Stimulated activated CD4-positive, alpha-beta T cell treated with anti-CD3 and anti-CD28 coated beads, Interleukin-15, amount 100 ng/mL, for 1 hour (primary cell): ENCODE measurements at regions not wholly inside any gene's neighbourhood (a gene's known extent, or its start where the extent isn't known, plus 50 kb on each side); places are given as distances from the start of the nearest gene placed in this dataset.

Experiments used
- DNase-seq, 2 donors: peaks; one replicate each; pipeline ENCODE4 v3.0.0-alpha.2; 2020; ENCODE audit warnings: low read depth in 1 of 2, low spot score in 1 of 2

- DNase-seq, result no peak
Measured at GRCh38 chr10:31754803-31755624, 173.6 kb downstream of the ARHGAP12 start.

GRCh38 chr10:31753681-31754080 is 174.9 kb downstream of the ARHGAP12 start:
- no peak for DNase-seq

- DNase-seq, result no peak
Measured at GRCh38 chr10:31752170-31752569, 176.5 kb downstream of the ARHGAP12 start.

GRCh38 chr10:31751738-31752080 is 176.9 kb downstream of the ARHGAP12 start:
- DNase-seq, result no peak

- DNase-seq, result no peak
Measured at GRCh38 chr10:31751051-31751737, 177.4 kb downstream of the ARHGAP12 start.

- DNase-seq, result no peak
Measured at GRCh38 chr10:31749981-31750840, 178.4 kb downstream of the ARHGAP12 start.

- no peak for DNase-seq
Measured at GRCh38 chr10:31749301-31749700, 179.3 kb downstream of the ARHGAP12 start.

- DNase-seq, result no peak
Measured at GRCh38 chr10:31745612-31746376, 182.8 kb downstream of the ARHGAP12 start.

- no peak for DNase-seq
Measured at GRCh38 chr10:31744025-31744424, 184.6 kb downstream of the ARHGAP12 start.

- DNase-seq, result no peak
Measured at GRCh38 chr10:31742255-31742654, 186.4 kb downstream of the ARHGAP12 start.

GRCh38 chr10:31741473-31741872 is 187.2 kb downstream of the ARHGAP12 start:
- no peak for DNase-seq

- DNase-seq, result no peak
Measured at GRCh38 chr10:31739711-31740110, 188.9 kb downstream of the ARHGAP12 start.

GRCh38 chr10:31739146-31739545 is 189.5 kb downstream of the ARHGAP12 start:
- no peak for DNase-seq

- DNase-seq, result no peak
Measured at GRCh38 chr10:31731711-31732110, 196.9 kb downstream of the ARHGAP12 start.

- no peak for DNase-seq
Measured at GRCh38 chr10:31730776-31731175, 197.9 kb downstream of the ARHGAP12 start.

GRCh38 chr10:31728698-31729224 is 199.9 kb downstream of the ARHGAP12 start:
- DNase-seq, result no peak

GRCh38 chr10:31725436-31725835 is 203.2 kb downstream of the ARHGAP12 start:
- no peak for DNase-seq

GRCh38 chr10:31724296-31724695 is 204.3 kb downstream of the ARHGAP12 start:
- DNase-seq, result no peak

- no peak for DNase-seq
Measured at GRCh38 chr10:31723106-31723750, 205.4 kb downstream of the ARHGAP12 start.

- DNase-seq, result no peak
Measured at GRCh38 chr10:31721096-31721495, 207.5 kb downstream of the ARHGAP12 start.
